ENCODE measurements at regions not wholly inside any gene's neighbourhood (a gene's known extent, or its start where the extent isn't known, plus 50 kb on each side); places are given as distances from the start of the nearest gene placed in this dataset.
A peak's percentile ranks its signal among the peaks of the same experiment; 100 is the strongest.

DNA sequence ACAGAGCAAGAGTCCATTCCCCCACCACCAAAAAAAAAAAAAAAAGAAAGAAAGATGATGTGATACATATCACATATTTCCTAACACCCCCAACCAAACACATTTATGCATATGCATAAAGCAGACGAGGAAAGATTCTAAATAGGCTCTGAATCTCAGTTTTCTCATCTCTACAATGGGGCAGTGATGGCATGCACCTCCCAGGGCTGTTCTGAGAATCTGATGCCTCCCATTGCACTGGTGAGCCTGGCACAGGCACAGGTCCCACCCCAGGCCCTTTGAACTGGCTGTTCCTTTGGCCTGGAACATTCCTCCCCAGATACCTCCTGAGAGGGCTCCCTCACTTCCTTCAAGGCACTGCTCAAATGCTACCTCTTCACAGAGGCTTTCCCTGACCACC lies 116.5 kb downstream of the C9orf50 start:
- DNase-seq = no peak

- DNase-seq = no peak
Observed at GRCh38 chr9:129501771-129502319, 119.1 kb downstream of the C9orf50 start.

DNA sequence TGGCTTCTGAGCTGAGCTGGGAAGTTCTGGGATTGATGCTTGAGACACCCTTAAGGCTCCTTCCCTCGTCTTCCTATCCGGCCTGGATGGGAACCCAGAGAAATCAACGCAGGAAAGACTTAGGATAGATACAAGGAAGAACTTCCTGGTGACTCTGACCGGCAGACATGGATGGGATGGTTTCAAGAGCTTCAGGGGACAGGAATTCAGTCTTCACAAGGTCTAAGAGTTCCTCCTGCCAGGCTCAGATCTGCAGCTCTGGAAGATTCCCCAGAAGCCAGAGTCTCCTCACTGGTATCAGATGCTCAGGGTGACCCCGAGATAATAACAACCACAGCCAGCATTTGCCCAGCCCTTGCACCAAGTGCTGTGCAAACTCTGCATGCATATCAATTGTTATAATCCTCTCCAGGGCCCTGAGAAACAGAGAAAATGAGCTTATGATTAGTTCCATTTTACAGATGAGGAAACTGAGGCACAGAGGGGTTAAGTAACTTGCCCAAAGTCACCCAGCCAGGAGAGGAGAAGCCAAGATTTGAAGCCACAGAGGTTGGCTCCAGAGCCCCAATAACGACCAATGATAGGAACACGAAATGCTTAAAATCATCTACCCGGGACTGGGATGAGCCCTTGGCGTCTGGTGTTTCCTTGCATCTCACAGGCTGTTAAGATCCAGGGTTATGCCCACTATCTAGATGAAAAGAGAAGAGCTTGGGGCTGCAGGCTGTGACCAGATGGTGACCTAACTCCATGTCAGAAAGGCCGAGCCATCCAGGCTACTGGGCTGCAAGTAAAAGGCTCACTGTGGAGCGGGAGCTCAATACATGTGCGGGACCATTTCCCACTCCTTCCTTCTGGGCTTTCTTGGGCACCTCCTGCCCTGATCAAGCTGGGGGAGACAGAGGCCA lies 119.8 kb downstream of the C9orf50 start:
- DNase-seq = no peak

DNA sequence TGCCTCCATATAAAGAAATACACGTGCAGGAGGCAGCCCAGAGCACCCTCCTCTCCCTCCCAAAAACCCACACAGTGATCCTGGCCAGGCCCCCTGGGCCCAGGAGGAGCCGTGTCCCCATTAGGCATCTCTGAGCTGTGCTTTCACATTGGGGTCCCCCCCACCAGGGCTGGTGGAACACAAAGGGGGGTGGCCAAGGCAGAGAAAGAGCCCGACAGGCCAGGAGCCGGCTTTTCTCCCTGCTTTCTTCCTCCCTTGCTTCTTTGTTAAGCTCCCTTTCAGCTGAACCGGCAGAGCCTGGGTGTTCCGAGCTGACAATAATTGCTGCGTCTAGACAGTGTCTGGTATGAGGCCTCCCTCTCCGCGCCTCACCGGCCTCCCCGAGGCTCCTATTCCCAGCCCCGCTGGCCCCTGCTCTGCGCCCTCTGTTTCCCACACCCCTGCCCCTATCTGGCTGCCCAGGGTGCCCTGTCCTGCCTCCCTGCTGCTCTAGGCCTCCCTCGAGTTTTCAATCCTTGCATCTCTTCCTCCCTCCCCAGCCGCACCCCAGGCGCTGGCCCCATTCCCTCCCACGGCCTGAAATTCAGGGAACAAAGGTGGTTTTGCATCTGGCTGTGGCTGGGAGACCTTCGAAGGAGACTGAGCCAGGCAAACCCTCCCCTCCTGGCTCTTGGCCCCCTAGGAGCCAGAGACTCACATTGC lies 120.6 kb downstream of the C9orf50 start:
- DNase-seq = no peak

GRCh38 chr9:129498451-129499384 lies 122.2 kb downstream of the C9orf50 start:
- DNase-seq = no peak

GRCh38 chr9:129497813-129498450 lies 123.0 kb downstream of the C9orf50 start:
- DNase-seq = no peak

GRCh38 chr9:129497005-129497812 lies 123.7 kb downstream of the C9orf50 start:
- DNase-seq = no peak

GRCh38 chr9:129496473-129497004 lies 124.4 kb downstream of the C9orf50 start:
- DNase-seq = peak; percentile 86

- DNase-seq = peak; percentile 89
Observed at GRCh38 chr9:129495620-129496472, 125.1 kb downstream of the C9orf50 start.

GRCh38 chr9:129494113-129494789 lies 126.7 kb downstream of the C9orf50 start:
- DNase-seq = no peak

GRCh38 chr9:129493706-129494047 lies 127.2 kb downstream of the C9orf50 start:
- no peak for DNase-seq

DNA sequence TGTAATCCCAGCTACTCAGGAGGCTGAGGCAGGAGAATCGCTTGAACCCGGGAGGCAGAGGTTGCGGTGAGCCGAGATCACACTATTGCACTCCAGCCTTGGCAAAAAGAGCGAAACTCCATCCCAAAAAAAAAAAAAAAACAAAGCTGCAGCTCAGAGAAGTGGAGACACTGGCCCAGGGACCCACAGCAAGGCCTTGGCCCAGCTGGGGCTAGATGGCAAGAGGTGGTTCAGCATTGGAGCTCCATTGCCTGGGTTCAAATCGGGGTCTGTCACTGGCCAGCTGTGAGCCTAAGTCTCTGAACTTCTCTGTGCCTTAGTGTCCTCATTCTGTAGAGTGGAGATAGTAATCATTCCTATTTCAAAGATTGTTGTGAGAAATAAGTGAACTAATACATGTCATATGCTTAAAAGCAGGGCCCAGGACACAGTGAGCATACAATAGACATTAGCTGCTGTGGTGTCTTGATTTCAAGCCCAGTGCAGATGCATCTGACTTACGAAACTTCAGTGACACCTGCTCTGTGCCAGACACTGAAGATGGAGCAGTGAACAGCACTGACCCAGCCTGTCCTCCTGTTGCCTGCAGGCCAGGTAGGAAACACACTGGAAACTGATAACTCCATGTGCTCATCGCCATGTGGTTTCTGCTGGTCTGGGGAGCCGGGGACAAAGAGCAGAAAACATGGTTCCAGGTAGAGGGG lies 127.7 kb downstream of the C9orf50 start:
- DNase-seq = no peak

DNA sequence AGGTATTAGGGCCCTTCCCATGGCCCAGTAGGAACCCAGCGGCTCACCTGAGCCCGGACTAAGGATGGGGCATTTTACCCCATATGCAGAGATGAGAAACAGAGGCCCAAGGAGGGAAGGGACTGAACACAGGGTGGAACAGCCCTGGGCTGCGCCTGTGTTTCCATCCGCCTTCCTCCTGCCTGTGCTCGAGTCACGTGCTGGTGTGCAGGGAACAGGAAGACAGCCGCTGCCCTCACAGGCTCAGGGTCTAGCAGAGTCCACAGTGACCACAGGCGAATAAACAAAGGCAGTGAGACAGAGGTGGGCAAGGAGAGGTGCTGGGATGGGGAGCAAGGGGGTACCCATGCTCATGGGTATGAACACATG lies 129.4 kb downstream of the C9orf50 start:
- no peak for DNase-seq

DNA sequence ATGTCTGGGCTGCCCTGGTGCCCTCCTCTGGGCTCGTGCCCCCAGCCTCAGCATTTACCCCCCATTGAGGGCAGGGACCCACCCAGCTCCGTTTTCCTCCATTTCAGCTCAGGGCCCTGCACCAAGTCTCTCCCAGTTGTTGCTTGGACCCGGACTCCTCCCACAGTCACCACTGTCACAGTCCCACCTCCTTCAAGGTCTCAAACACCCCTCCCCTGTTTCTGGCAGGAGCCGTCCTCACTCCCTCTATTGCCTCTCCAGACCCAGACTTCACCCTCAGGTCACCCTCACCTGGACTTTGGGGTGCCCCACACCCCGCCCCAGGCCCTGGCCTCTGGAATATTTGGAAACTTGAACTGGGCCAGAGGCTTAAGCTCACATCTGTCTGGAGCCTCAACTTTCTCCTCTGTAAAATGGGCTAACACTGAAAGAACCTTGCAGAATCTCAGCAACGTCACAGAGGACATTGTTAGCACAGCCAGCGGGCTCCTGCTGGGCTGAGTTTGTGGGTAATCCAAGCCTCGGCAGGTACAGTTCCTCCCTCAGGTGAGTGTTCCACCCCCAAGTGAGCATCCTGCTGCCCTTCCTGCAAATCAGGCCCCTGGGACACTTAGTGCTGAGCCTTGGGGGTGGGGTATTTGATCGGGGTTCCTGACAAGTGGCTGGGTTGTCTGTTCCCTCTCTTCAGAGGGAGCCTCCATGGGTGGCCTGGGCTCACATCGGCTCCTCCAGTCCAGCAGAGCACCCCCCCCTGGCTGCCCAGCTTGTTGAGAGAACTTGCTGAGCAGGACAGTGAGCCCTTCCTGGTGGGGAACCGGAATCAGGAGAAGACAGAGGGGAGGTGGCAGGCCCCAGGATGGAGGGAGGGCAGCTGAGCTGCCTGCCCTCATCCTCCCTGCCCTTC lies 130.1 kb downstream of the C9orf50 start:
- DNase-seq = no peak

GRCh38 chr9:129489838-129490582 lies 130.9 kb downstream of the C9orf50 start:
- DNase-seq = peak; percentile 57

GRCh38 chr9:129487658-129488483 lies 133.0 kb downstream of the C9orf50 start:
- peak; percentile 58 for DNase-seq

Measured in stimulated activated CD4-positive, alpha-beta T cell treated with anti-CD3 and anti-CD28 coated beads, Interleukin-4, amount 100 ng/mL, for 24 hours (primary cell).